Neural crest cell (in vitro differentiated cells): ENCODE measurements at regions not wholly inside any gene's neighbourhood (a gene's known extent, or its start where the extent isn't known, plus 50 kb on each side); places are given as distances from the start of the nearest gene placed in this dataset.

Experiments
- DNase-seq: peaks from one replicate; pipeline ENCODE4 v3.0.0; 2021; ENCODE audit warnings: low read depth, mixed read lengths, low spot score
- H3K27ac Mint-ChIP-seq: one replicate; pipeline ENCODE4 v1.8.0; 2021; ENCODE audit warnings: mild to moderate bottlenecking, mixed read lengths; ENCODE audit not compliant: unreplicated experiment
- H3K27me3 Mint-ChIP-seq: 2 replicates; pipeline ENCODE4 v1.8.0; 2021; ENCODE audit warnings: low read depth, mild to moderate bottlenecking, mixed read lengths
- H3K36me3 Mint-ChIP-seq: 2 replicates; pipeline ENCODE4 v1.8.0; 2021; ENCODE audit warnings: low read depth, mild to moderate bottlenecking, mixed read lengths
- H3K4me1 Mint-ChIP-seq: 2 replicates; pipeline ENCODE4 v1.8.0; 2021; ENCODE audit warnings: mixed read lengths
- H3K4me3 Mint-ChIP-seq: one replicate; pipeline ENCODE4 v1.8.0; 2021; ENCODE audit warnings: mild to moderate bottlenecking, mixed read lengths
- H3K9me3 Mint-ChIP-seq: 2 replicates; pipeline ENCODE4 v1.8.0; 2021; ENCODE audit warnings: mixed read lengths
- TF ChIP-seq, protein P1 (sequence below): fragments of 200-600 bp; sonication (generic); conservative IDR thresholded peaks from 2 replicates; pipeline ENCODE4 v1.5.0; 2021; ENCODE audit warnings: antibody characterized with exemption, mild to moderate bottlenecking

DNA sequence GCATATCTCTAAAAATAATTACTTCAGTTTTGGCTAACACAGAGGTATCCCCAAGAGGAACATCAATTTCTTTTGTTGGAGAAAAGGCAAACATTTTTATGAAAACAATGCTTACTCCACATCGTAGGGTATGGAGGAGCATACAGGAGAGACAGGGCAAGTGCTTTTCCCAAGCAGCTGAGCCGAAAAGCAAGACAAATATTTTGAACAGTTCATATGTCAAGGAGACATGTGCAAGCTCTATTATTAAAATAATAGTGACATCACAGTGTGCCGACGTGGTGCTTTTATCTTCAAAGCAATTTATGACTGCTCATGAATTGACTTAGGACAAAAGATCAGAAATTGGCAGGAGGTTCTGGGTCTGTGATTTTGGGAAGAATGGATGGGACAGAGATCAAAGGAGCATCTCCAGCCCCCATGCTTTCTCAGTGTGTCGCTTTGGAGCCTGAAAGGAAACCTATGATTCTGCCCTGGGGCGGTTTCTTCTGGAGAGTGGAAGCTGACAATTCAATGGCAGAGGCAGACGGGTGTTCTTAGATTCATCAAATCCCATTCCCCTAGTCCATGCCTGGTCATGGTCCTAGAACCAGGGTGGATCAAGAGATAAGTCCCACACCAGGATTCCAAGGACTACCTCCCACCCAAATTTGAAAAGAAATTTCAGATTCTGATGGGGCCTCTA, 97.1 kb downstream of the JCAD start:
- peak; percentile 9 for DNase-seq
- Mint-ChIP-seq H3K9me3 (no peaks in the 10 kb centered on the region), H3K4me1 (peaks cover 32% of the 10 kb centered on the region), H3K36me3 (no peaks in the 10 kb centered on the region), H3K27me3 (no peaks in the 10 kb centered on the region), H3K27ac (peak overlapping the region; percentile 24), H3K4me3 (no peak overlapping the region)
- TF ChIP-seq, protein P1, sequence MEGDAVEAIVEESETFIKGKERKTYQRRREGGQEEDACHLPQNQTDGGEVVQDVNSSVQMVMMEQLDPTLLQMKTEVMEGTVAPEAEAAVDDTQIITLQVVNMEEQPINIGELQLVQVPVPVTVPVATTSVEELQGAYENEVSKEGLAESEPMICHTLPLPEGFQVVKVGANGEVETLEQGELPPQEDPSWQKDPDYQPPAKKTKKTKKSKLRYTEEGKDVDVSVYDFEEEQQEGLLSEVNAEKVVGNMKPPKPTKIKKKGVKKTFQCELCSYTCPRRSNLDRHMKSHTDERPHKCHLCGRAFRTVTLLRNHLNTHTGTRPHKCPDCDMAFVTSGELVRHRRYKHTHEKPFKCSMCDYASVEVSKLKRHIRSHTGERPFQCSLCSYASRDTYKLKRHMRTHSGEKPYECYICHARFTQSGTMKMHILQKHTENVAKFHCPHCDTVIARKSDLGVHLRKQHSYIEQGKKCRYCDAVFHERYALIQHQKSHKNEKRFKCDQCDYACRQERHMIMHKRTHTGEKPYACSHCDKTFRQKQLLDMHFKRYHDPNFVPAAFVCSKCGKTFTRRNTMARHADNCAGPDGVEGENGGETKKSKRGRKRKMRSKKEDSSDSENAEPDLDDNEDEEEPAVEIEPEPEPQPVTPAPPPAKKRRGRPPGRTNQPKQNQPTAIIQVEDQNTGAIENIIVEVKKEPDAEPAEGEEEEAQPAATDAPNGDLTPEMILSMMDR, result no peak

DNA sequence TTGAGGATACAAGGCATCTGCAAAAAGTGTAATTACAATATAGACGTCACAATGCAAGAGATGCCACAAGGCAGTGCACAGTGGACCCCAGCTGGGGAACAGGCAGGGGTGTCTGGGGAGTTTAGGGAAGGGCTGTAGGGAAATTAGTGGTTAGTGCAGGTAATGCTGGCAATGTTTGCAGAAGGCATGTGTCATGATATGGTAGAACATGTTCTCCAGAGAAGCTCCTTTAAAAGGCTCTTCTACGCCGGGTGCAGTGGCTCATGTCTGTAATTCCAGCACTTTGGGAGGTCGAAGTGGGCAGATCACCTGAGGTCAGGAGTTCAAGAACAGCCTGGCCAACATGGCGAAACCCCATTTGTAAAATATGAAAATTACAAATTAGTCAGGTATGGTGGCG, 98.0 kb downstream of the JCAD start:
- Mint-ChIP-seq H3K4me3 (no peak overlapping the region), H3K27ac (no peak overlapping the region)
- no peak for DNase-seq

DNA sequence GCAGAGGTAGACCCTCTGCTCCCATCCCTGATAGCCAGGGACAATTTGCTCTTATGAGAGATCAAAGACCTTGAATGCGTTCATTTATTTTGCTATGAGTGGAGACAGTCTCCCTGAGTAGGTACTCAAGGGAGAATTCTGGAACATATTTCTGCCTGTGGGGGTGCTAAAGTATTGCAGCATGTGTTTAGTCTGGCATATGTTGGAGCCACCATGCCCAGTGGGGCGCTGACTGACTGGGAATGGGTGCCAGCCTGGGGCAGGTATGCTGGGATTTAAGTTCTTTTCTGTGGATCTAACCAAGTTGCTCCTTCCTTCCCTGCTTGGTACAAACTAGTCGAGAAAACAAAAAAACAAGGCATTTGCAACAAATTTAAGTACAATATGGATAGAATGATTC, 99.1 kb downstream of the JCAD start:
- Mint-ChIP-seq H3K9me3 (no peaks in the 10 kb centered on the region), H3K27me3 (no peaks in the 10 kb centered on the region), H3K27ac (no peak overlapping the region), H3K4me1 (peaks cover 33% of the 10 kb centered on the region), H3K36me3 (no peaks in the 10 kb centered on the region), H3K4me3 (no peak overlapping the region)
- DNase-seq, result no peak
- TF ChIP-seq, protein P1, result no peak

More for the DNA sequence above, 98.0 kb downstream of the JCAD start:
- H3K4me1 Mint-ChIP-seq, result peaks cover 33% of the 10 kb centered on the region
- TF ChIP-seq, protein P1, result no peak
- H3K9me3 Mint-ChIP-seq, result no peaks in the 10 kb centered on the region
- no peaks in the 10 kb centered on the region for H3K36me3 Mint-ChIP-seq
- H3K27me3 Mint-ChIP-seq, result no peaks in the 10 kb centered on the region

DNA sequence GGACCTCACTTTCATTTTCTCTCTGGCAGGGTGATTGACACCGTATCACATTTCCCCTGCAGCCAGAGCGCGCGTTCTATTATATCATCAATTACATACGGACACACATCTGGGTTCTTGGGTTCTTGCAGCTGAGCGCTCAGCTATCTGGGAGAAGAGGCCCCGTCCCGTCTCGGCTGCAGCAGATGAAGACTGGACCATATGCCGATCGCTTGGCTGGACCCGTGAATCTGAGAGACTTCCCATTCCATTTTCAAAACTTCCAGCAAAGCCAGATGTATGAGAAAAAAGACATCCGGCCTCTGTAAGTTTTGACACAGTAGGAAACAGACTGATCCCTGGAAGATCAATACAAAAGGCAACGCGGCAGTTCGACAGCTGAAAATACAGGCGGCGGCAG, 99.8 kb downstream of the JCAD start:
- H3K27me3 Mint-ChIP-seq, result no peaks in the 10 kb centered on the region
- TF ChIP-seq, protein P1, result no peak
- H3K4me3 Mint-ChIP-seq, result no peak overlapping the region
- no peaks in the 10 kb centered on the region for H3K9me3 Mint-ChIP-seq
- H3K4me1 Mint-ChIP-seq, result peaks cover 33% of the 10 kb centered on the region
- H3K27ac Mint-ChIP-seq, result no peak overlapping the region
- no peak for DNase-seq
- no peaks in the 10 kb centered on the region for H3K36me3 Mint-ChIP-seq

DNA sequence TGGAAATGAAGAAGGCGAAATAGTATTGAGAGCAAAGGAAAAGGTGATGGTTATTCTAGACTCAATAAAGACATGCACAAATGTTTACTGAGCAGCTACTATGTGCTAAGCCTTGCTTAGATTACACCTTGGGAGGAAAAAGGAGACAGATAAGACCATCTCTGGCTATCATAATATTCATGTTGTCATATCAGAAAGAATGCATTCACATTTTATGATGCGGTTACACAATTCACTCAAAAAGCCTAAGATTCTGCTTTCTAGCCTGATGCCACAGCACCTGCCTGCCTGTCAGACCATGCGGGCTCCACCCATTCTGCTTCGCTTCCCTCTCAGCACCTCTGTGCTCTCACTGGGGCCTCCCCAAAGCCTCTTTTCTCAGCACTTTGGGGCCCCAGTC, 100.9 kb downstream of the JCAD start:
- H3K36me3 Mint-ChIP-seq, result no peaks in the 10 kb centered on the region
- H3K9me3 Mint-ChIP-seq, result no peaks in the 10 kb centered on the region
- no peak overlapping the region for H3K4me3 Mint-ChIP-seq
- H3K27ac Mint-ChIP-seq, result no peak overlapping the region
- TF ChIP-seq, protein P1, result no peak
- no peaks in the 10 kb centered on the region for H3K27me3 Mint-ChIP-seq
- no peak for DNase-seq
- H3K4me1 Mint-ChIP-seq, result peaks cover 33% of the 10 kb centered on the region
